GM12878 (cell line): ENCODE measurements at regions not wholly inside any gene's neighbourhood (a gene's known extent, or its start where the extent isn't known, plus 50 kb on each side); places are given as distances from the start of the nearest gene placed in this dataset.

Experiments used
- ATAC-seq: fragments of 200-7000 bp; cut with Tn5 transposase; 3 replicates; pipeline ENCODE4 v1.9.1; 2020; ENCODE audit warnings: mild to moderate bottlenecking, moderate library complexity
- BruUV-seq: library from RNA; stranded (reverse); fragments of 400-500 nt; replicated peaks from 2 replicates; lab custom pipeline; 2021; lab: Mats Ljungman, UMichigan
- CTCF ChIA-PET: fragments of 300-600 bp; sonication (Branson Sonifier 250); formaldehyde crosslinking; extraction: SDS; loops from one replicate; lab custom pipeline; 2021; ENCODE audit warnings: inconsistent platforms; lab: Yijun Ruan, JAX
- POLR2A ChIA-PET: fragments of 350-600 bp; formaldehyde crosslinking; extraction: SDS; loops from one replicate; lab custom pipeline; 2021; ENCODE audit warnings: inconsistent platforms; lab: Charles Lee
- RAD21 ChIA-PET: fragments of 300-600 bp; sonication (Branson Sonifier 250); formaldehyde crosslinking; loops from one replicate; lab custom pipeline; 2023; ENCODE audit warnings: antibody characterized with exemption; ENCODE audit not compliant: unreplicated experiment; lab: Charles Lee
- SMC1A ChIA-PET: fragments of 300-600 bp; sonication (Branson Sonifier 250); formaldehyde crosslinking; loops from one replicate; lab custom pipeline; 2023; ENCODE audit not compliant: unreplicated experiment, uncharacterized antibody; lab: Charles Lee
- DNase-seq: peaks from one replicate; pipeline ENCODE4 v3.0.0-alpha.2; 2011; ENCODE audit warnings: low read depth, low spot score
- FAIRE-seq: peaks from 3 replicates; lab custom pipeline; 2011; peaks lifted over from hg19 to GRCh38; lab: Jason Lieb, UNC
- H2AFZ ChIP-seq: 2 replicates; pipeline ENCODE4 v1.6.0; 2011; ENCODE audit warnings: low read depth, low read length, control low read depth; ENCODE audit not compliant: control insufficient read depth
- H3K27ac ChIP-seq: 2 replicates; pipeline ENCODE4 v1.5.1; 2011; ENCODE audit warnings: control low read depth; ENCODE audit not compliant: control insufficient read depth, insufficient read depth
- H3K27me3 ChIP-seq, 2 experiments: replicated peaks in 1 of 2; 2 replicates each; pipeline versions ENCODE4 v1.6.0 to v1.6.1; 2011; ENCODE audit warnings: low read length in 1 of 2; ENCODE audit not compliant: control insufficient read depth in 2 of 2, insufficient read depth in 2 of 2
- H3K36me3 ChIP-seq, 2 experiments: 2 replicates each; pipeline ENCODE4 v1.5.1; 2011; ENCODE audit warnings: low read length in 1 of 2; ENCODE audit not compliant: control insufficient read depth in 2 of 2, insufficient read depth in 2 of 2
- H3K4me1 ChIP-seq: 2 replicates; pipeline ENCODE4 v1.6.1; 2011; ENCODE audit warnings: mild to moderate bottlenecking, low read length, moderate library complexity, mixed read lengths; ENCODE audit not compliant: control insufficient read depth, insufficient read depth
- H3K4me2 ChIP-seq: 2 replicates; pipeline ENCODE4 v1.6.0; 2011; ENCODE audit warnings: control low read depth; ENCODE audit not compliant: control insufficient read depth, insufficient read depth
- H3K4me3 ChIP-seq: fragments of 200-600 bp; sonication (generic); 2 replicates; pipeline ENCODE4 v1.5.1; 2016
- H3K79me2 ChIP-seq: 2 replicates; pipeline ENCODE4 v1.6.0; 2011; ENCODE audit warnings: low read length; ENCODE audit not compliant: control insufficient read depth, insufficient read depth
- H3K9ac ChIP-seq: 2 replicates; pipeline ENCODE4 v1.8.0; 2011; ENCODE audit warnings: low read length, control low read depth, mixed read lengths; ENCODE audit not compliant: control insufficient read depth, insufficient read depth
- H3K9me3 ChIP-seq: replicated peaks from 3 replicates; pipeline ENCODE4 v1.5.1; 2011; ENCODE audit warnings: mild to moderate bottlenecking, low read length; ENCODE audit not compliant: control insufficient read depth, insufficient read depth
- H4K20me1 ChIP-seq: 2 replicates; pipeline ENCODE4 v1.6.0; 2011; ENCODE audit not compliant: control insufficient read depth, insufficient read depth
- BCL3 ChIP-seq: IDR thresholded peaks from 2 replicates; pipeline ENCODE4 v1.6.1; 2011; ENCODE audit warnings: borderline replicate concordance, low read depth, mild to moderate bottlenecking, moderate library complexity, low read length; ENCODE audit not compliant: insufficient read depth, poor library complexity, severe bottlenecking
- HDGF ChIP-seq: fragments of 450-650 bp; IDR thresholded peaks from 2 replicates; pipeline ENCODE4 v1.6.1; 2016; ENCODE audit warnings: antibody characterized with exemption
- JUNB ChIP-seq: IDR thresholded peaks from 2 replicates; pipeline ENCODE4 v1.6.1; 2016; ENCODE audit warnings: antibody characterized with exemption, mild to moderate bottlenecking
- PML ChIP-seq: IDR thresholded peaks from 2 replicates; pipeline ENCODE4 v1.6.1; 2012; ENCODE audit warnings: low read length, inconsistent platforms
- POLR2AphosphoS2 ChIP-seq: IDR thresholded peaks from 2 replicates; pipeline ENCODE4 v1.6.1; 2011; ENCODE audit warnings: low read depth, mild to moderate bottlenecking, low read length, improper control_type of control experiment, moderate library complexity
- SMC3 ChIP-seq: IDR thresholded peaks from 2 replicates; pipeline ENCODE4 v1.6.1; 2011; ENCODE audit warnings: low read length, improper control_type of control experiment, borderline replicate concordance
- WGBS: methylation state at CpG from one replicate; pipeline ENCODE4 v1.1.6; 2016; ENCODE audit warnings: low lambda C conversion rate; ENCODE audit not compliant: insufficient replicate concordance, insufficient coverage; ENCODE audit errors: missing lambda C conversion rate; 5-methylcytosine and 5-hydroxymethylcytosine counted together
- in situ Hi-C: fragments of 300-500 bp; cut with MboI; formaldehyde crosslinking; loops from 9 replicates; pipeline ENCODE4 v1.14.3; 2018; ENCODE audit warnings: mixed read lengths
- intact Hi-C: fragments of 100-400 bp; cut with micrococcal nuclease; formaldehyde crosslinking; loops from one replicate; pipeline ENCODE4 v1.14.2; 2022; ENCODE audit not compliant: unreplicated experiment

- no peak overlapping the region for H3K4me3 ChIP-seq
- H3K27ac ChIP-seq, result no peak overlapping the region
- RAD21 ChIA-PET, result no interaction called here
- WGBS, result 64% methylated on average over 4 of the region's 4 CpGs
- H3K27me3 ChIP-seq, result no peaks in the 10 kb centered on the region
- TF ChIP-seq BCL3 (no peak), POLR2AphosphoS2 (no peak), HDGF (no peak), SMC3 (no peak), JUNB (no peak), PML (no peak)
- SMC1A ChIA-PET, result interaction anchor here (1.0 kb wide), 1 partner anchor 9 kb away, joined by 3 read pairs; no protein-coding TSS in a partner anchor
- no peak overlapping the region for H3K9ac ChIP-seq
- FAIRE-seq (no peak), DNase-seq (no peak), ATAC-seq (no peak)
- POLR2A ChIA-PET, result no interaction called here
- H3K4me2 ChIP-seq, result no peak overlapping the region
- H3K36me3 ChIP-seq, result no peaks in the 10 kb centered on the region
- H3K79me2 ChIP-seq, result no peaks in the 10 kb centered on the region
- no TSS peak for BruUV-seq
- CTCF ChIA-PET, result interaction anchor here (1.2 to 3.5 kb wide), 2 partner anchors 8 to 9 kb away, joined by 5 to 16 read pairs; no protein-coding TSS in a partner anchor
- H3K9me3 ChIP-seq, result no peaks in the 10 kb centered on the region
- in situ Hi-C loops, result no loop called here
- intact Hi-C loops, result no loop called here
- H2AFZ ChIP-seq, result no peak overlapping the region
- no peaks in the 10 kb centered on the region for H4K20me1 ChIP-seq
- no peaks in the 10 kb centered on the region for H3K4me1 ChIP-seq
Observed at GRCh38 chr1:239888639-239889038, 203.0 kb upstream of the FMN2 start.
